Ascending aorta (tissue), 2 donors: ENCODE measurements at regions not wholly inside any gene's neighbourhood (a gene's known extent, or its start where the extent isn't known, plus 50 kb on each side); places are given as distances from the start of the nearest gene placed in this dataset.
"Not testable (repeated sequence)": the region's sequence is repeated elsewhere in the genome, so short reads cannot be mapped to it uniquely, and the experiment has no call there.

Source experiments
- DNase-seq, 2 donors: peaks; one replicate each; pipeline ENCODE4 v3.0.0-alpha.2; 2019; ENCODE audit warnings: low spot score in 2 of 2
- H3K27ac ChIP-seq, 2 donors: fragments of 200-600 bp; sonication (generic); one replicate each; pipeline ENCODE4 v1.5.1; 2016 to 2017; ENCODE audit warnings: mild to moderate bottlenecking in 1 of 2
- H3K27me3 ChIP-seq: fragments of 200-600 bp; sonication (generic); one replicate; pipeline ENCODE4 v1.5.1; 2017
- H3K36me3 ChIP-seq, 2 donors: fragments of 200-600 bp; sonication (generic); one replicate each; pipeline ENCODE4 v1.5.1; 2016
- H3K4me1 ChIP-seq, 2 donors: fragments of 200-600 bp; sonication (generic); one replicate each; pipeline ENCODE4 v1.5.1; 2016 to 2017; ENCODE audit warnings: mild to moderate bottlenecking in 1 of 2
- H3K4me3 ChIP-seq, 2 donors: fragments of 200-600 bp; sonication (generic); one replicate each; pipeline ENCODE4 v1.5.1; 2016 to 2017; ENCODE audit warnings: mild to moderate bottlenecking in 1 of 2
- H3K9me3 ChIP-seq, 2 donors: fragments of 200-600 bp; sonication (generic); one replicate each; pipeline ENCODE4 v1.5.1; 2016
- intact Hi-C: fragments of 100-400 bp; cut with DNase I; formaldehyde crosslinking; loops from one replicate; pipeline ENCODE4 v1.15.1; 2023
- TF ChIP-seq, protein P1 (sequence below), 3 experiments: fragments of 200-600 bp in 2 of 3; fragments of 450-650 bp in 1 of 3; sonication (generic) in 2 of 3; IDR thresholded peaks; one replicate each; pipeline ENCODE4 v1.5.1; 2016 to 2019; ENCODE audit warnings: antibody characterized with exemption in 3 of 3, mild to moderate bottlenecking in 1 of 3, moderate library complexity in 1 of 3

DNA sequence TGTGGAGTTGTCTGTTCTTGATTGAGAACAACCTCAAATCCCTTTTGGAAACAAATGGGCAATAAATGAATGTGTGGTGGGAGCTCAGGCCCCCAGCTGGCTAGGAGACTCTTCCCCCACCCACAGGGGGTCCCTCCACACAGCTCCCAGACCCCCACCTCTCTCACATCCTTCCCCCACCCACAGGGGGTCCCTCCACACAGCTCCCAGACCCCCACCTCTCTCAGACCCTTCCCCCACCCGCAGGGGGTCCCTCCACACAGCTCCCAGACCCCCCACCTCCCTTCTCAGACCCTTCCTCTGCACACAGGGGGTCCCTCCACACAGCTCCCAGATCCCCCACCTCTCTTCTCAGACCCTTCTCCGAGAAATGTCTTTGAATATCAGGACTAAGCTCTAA lies 79.0 kb upstream of the CTDP1 start:
- H3K9me3 ChIP-seq: peaks cover 0 to 4% of the 10 kb centered on the region in 2 donors
- H3K27ac ChIP-seq: no peak overlapping the region
- no peak for DNase-seq
- no peaks in the 10 kb centered on the region for H3K27me3 ChIP-seq
- TF ChIP-seq, protein P1, sequence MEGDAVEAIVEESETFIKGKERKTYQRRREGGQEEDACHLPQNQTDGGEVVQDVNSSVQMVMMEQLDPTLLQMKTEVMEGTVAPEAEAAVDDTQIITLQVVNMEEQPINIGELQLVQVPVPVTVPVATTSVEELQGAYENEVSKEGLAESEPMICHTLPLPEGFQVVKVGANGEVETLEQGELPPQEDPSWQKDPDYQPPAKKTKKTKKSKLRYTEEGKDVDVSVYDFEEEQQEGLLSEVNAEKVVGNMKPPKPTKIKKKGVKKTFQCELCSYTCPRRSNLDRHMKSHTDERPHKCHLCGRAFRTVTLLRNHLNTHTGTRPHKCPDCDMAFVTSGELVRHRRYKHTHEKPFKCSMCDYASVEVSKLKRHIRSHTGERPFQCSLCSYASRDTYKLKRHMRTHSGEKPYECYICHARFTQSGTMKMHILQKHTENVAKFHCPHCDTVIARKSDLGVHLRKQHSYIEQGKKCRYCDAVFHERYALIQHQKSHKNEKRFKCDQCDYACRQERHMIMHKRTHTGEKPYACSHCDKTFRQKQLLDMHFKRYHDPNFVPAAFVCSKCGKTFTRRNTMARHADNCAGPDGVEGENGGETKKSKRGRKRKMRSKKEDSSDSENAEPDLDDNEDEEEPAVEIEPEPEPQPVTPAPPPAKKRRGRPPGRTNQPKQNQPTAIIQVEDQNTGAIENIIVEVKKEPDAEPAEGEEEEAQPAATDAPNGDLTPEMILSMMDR (IDR thresholded peaks at IDR 0.05): no peak
- H3K36me3 ChIP-seq: no peaks in the 10 kb centered on the region
- intact Hi-C loops: no loop called here
- H3K4me1 ChIP-seq: no peaks in the 10 kb centered on the region
- H3K4me3 ChIP-seq: no peak overlapping the region

GRCh38 chr18:79601234-79601633 lies 78.4 kb upstream of the CTDP1 start:
- Histone ChIP-seq H3K36me3 (no peaks in the 10 kb centered on the region), H3K4me1 (no peaks in the 10 kb centered on the region), H3K9me3 (peaks cover 0 to 4% of the 10 kb centered on the region in 2 donors), H3K27me3 (no peaks in the 10 kb centered on the region), H3K4me3 (no peak overlapping the region), H3K27ac (no peak overlapping the region)
- TF ChIP-seq, protein P1 (IDR thresholded peaks at IDR 0.05): no peak
- no peak for DNase-seq
- intact Hi-C loops: no loop called here

DNA sequence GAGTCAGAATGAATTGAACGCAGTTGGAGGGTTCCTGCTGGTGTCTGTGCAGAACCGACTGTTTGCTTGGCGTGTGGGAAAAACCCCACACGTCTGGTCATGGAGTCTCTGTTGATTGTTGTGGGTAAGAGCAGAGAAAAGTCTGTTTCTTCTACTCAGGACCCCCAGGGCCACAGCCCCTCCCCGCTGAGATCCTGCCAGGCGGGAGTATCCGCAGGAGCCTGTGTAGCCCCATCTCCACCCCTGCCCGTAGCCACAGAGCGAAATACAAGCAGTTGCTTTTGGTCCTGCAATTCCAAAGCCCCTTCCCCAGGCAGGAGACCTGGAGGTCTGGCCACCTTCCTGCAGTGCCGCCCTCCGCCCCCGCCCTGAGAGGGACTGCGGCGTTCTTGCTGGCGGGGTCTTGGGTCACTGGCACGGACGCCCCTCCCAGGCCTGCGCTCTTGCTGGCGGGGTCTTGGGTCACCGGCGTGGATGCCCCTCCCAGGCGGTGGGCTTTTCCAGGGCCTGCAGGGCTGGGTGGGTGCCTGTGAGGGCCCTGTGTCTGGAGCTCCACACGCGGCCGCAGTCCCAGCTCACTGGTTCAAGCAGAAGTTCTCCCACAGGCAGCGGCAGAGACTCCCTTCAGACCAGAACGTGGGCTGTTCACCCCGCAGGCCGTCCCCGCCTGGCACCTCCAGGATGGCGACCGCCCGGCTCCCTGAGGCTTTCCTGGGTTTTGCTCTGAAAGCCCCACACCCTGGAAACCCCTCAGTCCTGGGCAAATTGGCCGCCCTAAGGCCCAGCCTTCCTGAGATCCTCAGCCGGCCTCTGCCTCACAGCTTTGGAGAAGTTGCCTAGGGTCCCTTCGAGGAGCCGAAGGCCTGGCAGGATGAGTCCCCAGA lies 76.0 kb upstream of the CTDP1 start:
- Histone ChIP-seq H3K27me3 (no peaks in the 10 kb centered on the region), H3K9me3 (no peaks in the 10 kb centered on the region), H3K4me1 (no peaks in the 10 kb centered on the region), H3K36me3 (no peaks in the 10 kb centered on the region), H3K27ac (no peak overlapping the region), H3K4me3 (no peak overlapping the region)
- TF ChIP-seq, protein P1 (IDR thresholded peaks at IDR 0.05): no peak
- DNase-seq: no peak
- intact Hi-C loops: no loop called here

DNA sequence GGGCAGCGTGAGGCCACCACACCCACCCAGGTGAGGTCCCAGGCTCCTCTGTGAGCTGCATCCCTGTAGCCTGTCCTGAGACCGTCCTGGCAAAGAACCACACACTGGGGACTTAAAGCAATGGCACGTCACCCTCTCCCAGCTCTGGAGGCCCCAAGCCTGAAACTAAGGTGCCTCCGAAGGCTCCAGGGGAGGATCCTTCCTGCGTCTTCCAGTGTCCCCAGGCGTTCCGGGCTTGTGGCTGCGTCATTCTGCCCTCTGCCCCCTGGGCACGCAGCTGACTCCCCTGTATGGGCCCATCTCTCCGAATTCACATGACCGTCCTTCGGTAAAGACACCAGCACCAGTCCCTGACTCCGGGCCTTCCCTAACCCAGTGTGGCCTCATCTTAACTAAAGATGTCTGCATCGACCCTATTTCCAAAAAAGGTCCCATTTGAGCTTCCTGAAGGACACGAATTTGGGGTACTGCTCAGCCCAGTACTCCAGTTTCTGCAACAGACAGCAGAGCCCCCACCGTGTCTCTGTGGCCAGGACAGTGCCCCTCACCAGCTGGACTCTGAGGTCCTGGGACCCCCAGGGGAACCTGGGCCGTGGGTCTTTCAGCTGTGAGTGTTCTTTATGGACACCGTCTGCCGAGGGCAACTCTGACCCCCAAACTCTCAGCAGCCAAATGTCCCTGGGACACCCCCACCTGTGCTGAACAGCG lies 75.2 kb upstream of the CTDP1 start:
- intact Hi-C loops: no loop called here
- TF ChIP-seq, protein P1 (IDR thresholded peaks at IDR 0.05): no peak
- Histone ChIP-seq H3K4me3 (no peak overlapping the region), H3K27me3 (no peaks in the 10 kb centered on the region), H3K4me1 (no peaks in the 10 kb centered on the region), H3K27ac (no peak overlapping the region), H3K36me3 (no peaks in the 10 kb centered on the region), H3K9me3 (no peaks in the 10 kb centered on the region)
- no peak for DNase-seq

GRCh38 chr18:79604913-79605880 lies 74.4 kb upstream of the CTDP1 start:
- Histone ChIP-seq H3K9me3 (no peaks in the 10 kb centered on the region), H3K4me1 (no peaks in the 10 kb centered on the region), H3K27me3 (no peaks in the 10 kb centered on the region), H3K4me3 (no peak overlapping the region), H3K36me3 (no peaks in the 10 kb centered on the region), H3K27ac (no peak overlapping the region)
- intact Hi-C loops: no loop called here
- TF ChIP-seq, protein P1 (IDR thresholded peaks at IDR 0.05): no peak
- DNase-seq: no peak

- intact Hi-C loops, H3K4me1 ChIP-seq, H3K36me3 ChIP-seq, DNase-seq, H3K9me3 ChIP-seq, H3K27me3 ChIP-seq, H3K4me3 ChIP-seq, H3K27ac ChIP-seq: not testable (repeated sequence)
Measured at GRCh38 chr18:79606071-79606470, 73.5 kb upstream of the CTDP1 start.
